Inflammatory macrophage treated with lipopolysaccharide for 4 hours (primary cell): ENCODE measurements at regions not wholly inside any gene's neighbourhood (a gene's known extent, or its start where the extent isn't known, plus 50 kb on each side); places are given as distances from the start of the nearest gene placed in this dataset.
"Not testable (repeated sequence)": the region's sequence is repeated elsewhere in the genome, so short reads cannot be mapped to it uniquely, and the experiment has no call there.

ENCODE experiments used
- DNase-seq: peaks from one replicate; pipeline ENCODE4 v3.0.0-alpha.2; 2020

- no peak for DNase-seq
These were observed 157.3 kb upstream of the SPRED2 start for GRCh38 chr2:65589667-65590066.

- no peak for DNase-seq
These were observed 155.4 kb upstream of the SPRED2 start for GRCh38 chr2:65587779-65588178.

DNA sequence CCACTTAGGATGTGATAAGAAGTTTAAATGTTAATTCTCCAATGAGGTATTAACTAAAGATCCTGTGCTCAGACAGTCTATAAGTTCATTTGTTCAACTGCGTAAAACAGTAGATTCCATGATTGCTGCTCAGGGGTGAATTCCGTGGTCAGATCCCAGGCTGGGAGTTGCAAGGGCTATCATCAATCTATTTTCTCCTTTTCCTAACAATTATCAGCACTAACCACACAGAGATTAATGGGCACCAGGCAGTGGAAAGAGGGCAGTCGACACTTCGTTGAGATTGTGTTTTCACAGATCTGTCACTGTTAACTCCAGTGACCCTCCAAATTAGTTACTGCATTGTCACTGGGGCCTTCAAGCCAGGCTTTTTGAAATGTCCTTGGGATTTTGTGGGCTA is 154.1 kb upstream of the SPRED2 start:
- no peak for DNase-seq

- DNase-seq, result no peak
These were observed 150.7 kb upstream of the SPRED2 start for GRCh38 chr2:65583061-65583460.

- DNase-seq, result no peak
These were observed 150.0 kb upstream of the SPRED2 start for GRCh38 chr2:65582364-65582763.

GRCh38 chr2:65580824-65581223 is 148.4 kb upstream of the SPRED2 start:
- no peak for DNase-seq

DNA sequence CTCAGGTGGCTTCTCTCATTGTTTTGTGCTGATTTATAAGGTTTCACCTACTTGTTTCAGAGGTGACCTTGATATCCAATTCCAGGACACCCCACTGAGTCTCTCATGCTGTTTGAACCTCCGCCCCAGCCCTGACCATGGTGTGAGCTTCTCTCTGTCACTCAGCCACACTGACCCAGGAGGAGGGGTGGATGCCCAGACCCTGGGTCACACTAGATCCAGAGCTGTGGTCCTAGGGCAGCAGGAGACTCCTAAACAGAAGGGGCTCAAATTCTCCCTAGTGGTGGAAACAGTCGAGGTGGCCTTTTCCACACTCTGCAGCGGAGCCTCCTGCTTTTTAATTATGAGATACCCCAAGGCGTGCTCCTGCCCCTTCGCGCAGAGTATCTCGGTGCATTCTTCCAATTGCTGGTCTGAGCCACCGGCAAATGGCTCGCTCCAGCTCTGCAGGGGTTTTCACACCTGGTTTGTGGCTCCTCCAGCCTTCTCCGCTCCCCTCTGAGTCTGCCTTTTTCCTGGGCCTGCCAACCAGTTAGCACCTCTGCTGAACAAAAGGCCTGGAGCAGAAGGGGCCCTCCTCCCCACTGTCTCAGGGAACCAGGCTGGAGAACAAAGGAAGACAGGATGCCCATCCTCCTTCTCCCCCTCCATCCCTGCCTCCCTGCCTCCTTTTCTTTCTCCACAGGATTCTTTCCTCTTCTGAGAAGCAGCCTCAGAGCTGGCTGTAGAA is 147.3 kb upstream of the SPRED2 start:
- no peak for DNase-seq

GRCh38 chr2:65577654-65578053 is 145.3 kb upstream of the SPRED2 start:
- DNase-seq, result no peak

DNA sequence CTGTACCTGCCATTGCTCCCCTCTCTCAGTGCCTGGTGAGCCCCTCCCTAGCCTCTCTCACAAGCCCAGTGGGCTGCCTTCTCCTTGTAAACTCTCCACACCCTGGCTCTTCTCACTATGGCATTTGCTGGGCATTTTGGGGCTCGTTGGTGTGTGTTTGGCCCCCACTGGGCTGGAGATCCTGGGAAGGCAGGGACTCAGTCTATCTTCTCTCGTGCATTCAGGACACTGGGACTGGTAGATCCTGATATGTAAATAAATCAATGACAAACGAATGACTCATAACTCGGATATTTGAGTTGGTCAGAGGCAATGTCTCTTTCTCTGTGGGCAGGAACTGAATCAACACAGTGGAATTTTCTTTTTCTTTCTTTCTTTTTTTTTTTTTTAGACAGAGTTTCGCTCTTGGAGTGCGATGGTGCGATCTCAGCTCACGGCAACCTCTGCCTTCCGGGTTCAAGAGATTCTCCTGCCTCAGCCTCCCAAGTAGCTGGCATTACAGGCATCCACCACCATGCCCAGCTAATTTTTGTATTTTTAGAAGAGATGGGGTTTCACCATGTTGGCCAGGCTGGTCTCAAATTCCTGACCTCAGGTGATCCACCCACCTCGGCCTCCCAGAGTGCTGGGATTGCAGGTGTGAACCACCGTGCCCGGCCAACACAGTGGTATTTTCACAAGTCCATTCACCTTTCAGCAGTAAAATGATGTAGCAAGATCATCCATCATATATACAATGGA is 144.6 kb upstream of the SPRED2 start:
- peak; percentile 17 for DNase-seq

DNA sequence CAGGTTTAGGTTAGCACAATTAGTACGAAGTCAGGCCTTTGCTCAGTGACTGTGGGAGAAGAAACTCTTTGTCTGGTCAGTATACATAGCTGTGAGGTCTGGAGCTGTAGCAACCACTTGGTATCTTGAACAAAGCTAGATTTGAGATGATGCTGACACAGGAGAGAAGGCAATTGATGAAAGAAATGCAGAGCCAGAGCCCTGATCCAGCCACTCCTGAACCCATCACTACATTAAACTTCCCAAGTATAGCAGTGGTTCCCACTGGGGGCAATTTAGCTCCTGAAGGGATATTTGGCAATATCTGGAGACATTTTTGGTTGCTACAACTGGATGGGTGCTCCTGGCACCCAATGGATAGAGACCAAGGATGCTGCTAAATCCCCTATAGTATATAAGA is 143.9 kb upstream of the SPRED2 start:
- DNase-seq, result no peak

DNA sequence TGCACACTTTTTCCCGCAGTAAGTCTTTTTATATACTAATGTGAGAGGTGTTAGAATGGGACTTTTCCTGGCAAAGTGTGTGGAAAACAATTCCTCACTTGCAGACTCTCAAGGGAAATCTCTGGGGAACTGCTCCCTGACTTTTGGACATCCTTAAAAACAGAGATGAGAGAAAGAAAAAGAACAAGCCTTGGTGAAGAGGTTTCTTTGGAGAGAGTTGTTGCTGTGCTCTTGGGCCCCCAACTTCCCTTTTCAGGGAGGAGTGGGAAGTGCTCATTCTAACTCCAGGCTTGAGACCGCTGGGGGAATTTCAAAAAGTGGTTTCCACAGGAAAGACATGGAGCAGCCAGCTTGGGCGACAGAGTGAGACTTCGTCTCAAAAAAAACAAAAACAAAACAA is 142.6 kb upstream of the SPRED2 start:
- DNase-seq, result peak; percentile 69

DNA sequence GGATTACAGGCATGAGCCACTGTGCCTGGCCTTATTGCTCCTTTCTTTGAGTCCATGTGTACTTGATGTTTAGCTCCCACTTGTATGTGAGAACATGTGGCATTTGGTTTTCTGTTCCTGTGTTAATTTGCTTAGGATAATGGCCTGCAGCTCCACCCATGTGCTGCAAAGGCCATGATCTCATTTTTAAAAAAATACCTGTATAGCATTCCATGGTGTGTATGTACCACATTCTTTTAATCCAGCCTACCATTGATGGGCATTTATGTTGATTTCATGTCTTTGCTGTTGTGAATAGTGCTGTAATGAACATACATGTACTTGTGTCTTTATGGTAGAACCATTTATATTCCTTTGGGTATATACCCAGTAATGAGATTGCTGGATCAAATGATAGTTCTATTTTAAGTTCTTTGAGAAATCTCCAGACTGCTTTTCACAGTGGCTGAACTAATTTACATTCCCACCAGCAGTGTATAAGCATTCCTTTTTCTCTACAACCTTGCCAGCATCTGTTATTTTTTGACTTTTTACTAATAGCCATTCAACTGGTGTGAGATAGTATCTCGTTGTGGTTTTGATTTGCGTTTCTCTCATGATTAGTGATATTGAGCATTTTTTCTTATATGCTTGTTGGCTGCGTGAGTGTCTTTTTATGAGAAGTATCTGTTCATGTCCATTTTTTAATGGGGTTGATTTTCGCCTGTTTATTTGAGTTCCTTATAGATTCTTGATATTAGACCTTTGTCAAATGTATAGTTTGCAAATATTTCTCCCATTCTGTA is 136.4 kb upstream of the SPRED2 start:
- not testable (repeated sequence) for DNase-seq

DNA sequence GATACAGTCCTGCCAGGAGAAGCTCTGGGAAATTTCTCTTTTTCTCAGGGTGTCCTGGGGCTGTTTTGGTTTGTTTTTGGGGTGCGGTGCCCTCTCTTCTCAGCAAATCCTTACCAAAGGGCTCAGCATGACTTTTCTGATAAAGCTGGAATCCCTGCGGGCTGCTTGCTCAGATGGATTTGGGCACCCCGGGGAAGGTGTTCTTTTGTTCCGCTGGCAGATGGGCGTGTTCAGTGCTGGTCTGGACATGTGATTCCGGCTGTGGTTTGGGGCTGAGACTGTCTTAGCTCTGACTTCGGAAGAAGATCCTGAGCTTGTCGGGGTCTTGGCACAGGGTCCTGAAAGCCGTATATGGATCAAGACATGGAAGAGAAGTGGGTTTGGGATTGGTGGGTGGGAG is 134.2 kb upstream of the SPRED2 start:
- no peak for DNase-seq

- no peak for DNase-seq
These were observed 133.3 kb upstream of the SPRED2 start for GRCh38 chr2:65565681-65566080.

DNA sequence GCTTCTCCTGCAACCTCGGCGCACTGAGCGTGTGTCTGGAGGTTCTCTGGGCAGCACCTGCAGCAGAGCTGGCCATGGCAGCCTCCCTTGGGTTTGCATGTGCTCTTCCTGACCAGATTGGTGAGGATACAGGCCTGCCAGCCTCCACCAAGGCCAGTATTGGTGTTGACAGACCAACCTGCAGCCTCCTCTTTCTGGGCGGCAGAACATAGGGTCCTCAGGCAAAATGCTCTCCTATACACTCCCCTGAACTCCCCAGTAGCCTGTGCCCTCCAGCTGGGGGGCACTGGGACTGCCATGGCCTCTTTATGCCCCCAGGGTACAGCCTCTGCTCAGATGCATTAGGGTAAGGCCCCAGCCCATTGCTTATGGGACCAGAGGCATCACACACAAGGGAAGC is 131.9 kb upstream of the SPRED2 start:
- DNase-seq, result no peak

DNA sequence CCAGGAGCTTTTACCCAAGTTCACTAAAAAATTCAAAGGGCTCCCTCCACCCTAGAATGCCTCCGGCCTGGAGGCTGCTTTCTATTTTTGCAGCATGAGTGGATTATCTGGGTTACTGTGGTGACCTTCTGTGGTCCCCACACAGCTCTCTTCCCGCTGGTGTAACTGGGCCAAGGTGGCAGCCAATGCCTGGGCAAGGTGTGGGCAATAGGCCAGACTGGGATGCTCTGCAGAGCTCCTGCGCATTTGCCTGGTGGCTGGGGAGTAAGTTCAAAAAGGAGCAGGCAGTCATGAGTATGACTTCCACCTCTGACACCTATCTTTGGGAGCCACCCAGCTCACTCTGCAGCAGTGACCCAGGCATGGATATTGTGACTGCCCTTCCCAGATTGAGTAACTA is 130.5 kb upstream of the SPRED2 start:
- DNase-seq, result no peak

GRCh38 chr2:65558743-65559142 is 126.3 kb upstream of the SPRED2 start:
- no peak for DNase-seq

GRCh38 chr2:65557616-65558573 is 125.5 kb upstream of the SPRED2 start:
- DNase-seq, result no peak

DNA sequence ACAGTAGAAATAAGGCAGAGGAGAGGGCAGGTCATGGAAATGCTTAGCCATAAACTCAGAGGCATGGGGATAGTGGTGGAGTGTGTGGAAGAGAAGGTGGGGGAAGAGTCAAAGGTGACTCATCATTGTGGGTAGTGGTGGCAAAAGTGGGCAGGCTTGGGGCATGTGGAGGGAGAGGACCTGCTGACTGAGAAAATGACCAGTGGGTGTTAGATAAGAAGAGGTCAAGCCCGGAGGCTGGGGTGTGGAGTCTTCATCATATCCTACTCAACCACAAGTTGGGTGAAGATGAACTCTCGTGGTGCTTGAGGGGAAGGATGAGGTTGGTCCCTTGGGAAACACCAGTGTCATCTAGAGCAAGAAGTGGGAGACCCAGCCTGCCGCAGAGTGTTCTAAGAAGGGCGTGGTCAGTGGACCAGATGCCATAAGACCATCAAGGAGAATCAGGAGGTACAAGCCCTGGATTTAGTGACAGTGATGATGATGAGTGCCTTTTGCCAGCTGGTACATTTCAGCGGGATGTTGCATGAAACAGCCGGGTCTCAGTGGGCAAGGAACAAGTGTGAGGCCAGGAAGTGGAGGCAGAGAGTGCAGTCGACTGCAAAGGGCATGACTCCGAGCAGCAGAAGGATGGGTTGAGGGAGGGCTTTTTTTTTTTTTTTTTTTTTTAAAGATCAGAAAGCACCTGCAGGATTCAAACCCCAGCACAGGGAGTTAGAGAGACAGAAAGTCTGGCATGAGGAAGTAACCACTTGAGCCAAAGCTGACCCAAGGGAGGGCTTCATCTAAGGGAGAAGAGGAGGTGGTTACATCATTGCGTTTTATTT is 122.6 kb upstream of the SPRED2 start:
- DNase-seq, result peak; percentile 89

DNA sequence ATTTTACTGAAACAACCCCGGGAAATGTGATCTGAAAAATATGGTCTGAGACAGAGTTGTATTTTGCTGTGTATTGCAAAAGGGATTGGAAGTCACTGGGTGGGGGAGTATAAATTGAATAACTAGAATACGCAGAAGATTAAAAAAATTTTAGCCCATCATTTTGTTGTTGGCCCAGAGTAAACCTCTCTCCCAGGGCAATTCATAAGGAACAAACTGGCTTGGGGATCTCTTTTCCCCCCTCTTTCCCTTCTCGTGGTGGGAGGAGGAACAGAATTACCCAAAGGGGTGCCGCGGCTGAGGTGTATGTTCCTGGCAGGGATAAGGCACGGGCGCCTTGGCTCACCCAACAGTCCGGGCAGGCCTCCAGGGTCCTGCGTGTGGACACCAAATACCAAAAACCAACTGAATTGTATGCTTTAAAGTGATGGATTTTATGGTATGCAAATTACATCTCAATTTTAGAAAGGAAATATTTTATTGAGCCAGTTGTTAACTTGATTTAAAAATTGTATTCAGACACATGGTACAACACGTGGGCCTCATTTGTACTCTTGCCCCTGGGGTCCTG is 121.2 kb upstream of the SPRED2 start:
- no peak for DNase-seq

DNA sequence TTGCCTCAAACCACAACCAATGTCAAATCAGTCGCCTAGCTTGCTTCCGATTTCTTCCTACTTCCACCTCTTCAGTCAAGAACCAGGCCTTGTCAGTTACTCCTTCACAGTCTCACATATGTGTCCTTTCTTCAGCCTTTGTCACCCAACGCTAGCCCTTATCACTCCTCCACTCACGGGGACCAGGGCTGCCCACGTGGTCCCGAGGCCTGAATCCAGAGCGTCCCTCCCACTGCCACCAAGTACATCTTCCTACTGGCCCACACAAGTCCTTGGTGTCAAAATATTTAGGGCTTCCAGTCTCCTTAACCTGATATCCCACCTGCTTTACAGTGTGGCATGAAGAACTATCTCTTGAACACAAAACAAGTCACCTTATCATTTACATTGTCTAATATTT is 119.1 kb upstream of the SPRED2 start:
- no peak for DNase-seq
